ENCODE measurements at regions not wholly inside any gene's neighbourhood (a gene's known extent, or its start where the extent isn't known, plus 50 kb on each side); places are given as distances from the start of the nearest gene placed in this dataset.

- Histone ChIP-seq H3K4me3 (ENCODE audit: insufficient read depth, low read length, poor library complexity, severe bottlenecking) (no peak overlapping the region), H4K20me1 (ENCODE audit: low read depth, low read length) (no peaks in the 10 kb centered on the region), H3K9me2 (replicated peaks; ENCODE audit: insufficient read depth, low read length) (no peaks in the 10 kb centered on the region), H3K27ac (ENCODE audit: low read depth, low read length) (no peak overlapping the region), H3K79me2 (ENCODE audit: insufficient read depth, low read length) (no peaks in the 10 kb centered on the region), H3F3A (ENCODE audit: insufficient read depth) (no peaks in the 10 kb centered on the region), H3K36me3 (ENCODE audit: low read length) (no peaks in the 10 kb centered on the region), H3K9ac (ENCODE audit: low read length) (no peak overlapping the region), H2AFZ (ENCODE audit: low read depth, low read length, severe bottlenecking) (no peak overlapping the region), H3K27me3 (ENCODE audit: low read length) (no peaks in the 10 kb centered on the region), H3K4me2 (ENCODE audit: low read depth, low read length, poor library complexity, severe bottlenecking) (no peak overlapping the region), H3K9me3 (ENCODE audit: insufficient read depth, low read length) (no peaks in the 10 kb centered on the region)
- TF ChIP-seq EZH2phosphoT487 (conservative IDR thresholded peaks at IDR 0.05; ENCODE audit: low read length) (no peak), CTCF (IDR thresholded peaks at IDR 0.05; ENCODE audit: insufficient read depth, low read length, poor library complexity, severe bottlenecking) (no peak)
Measured at GRCh38 chr2:217081799-217082198, 221.9 kb upstream of the TNP1 start.

GRCh38 chr2:217079165-217079564 lies 219.3 kb upstream of the TNP1 start:
- Histone ChIP-seq H3K9me2 (replicated peaks; ENCODE audit: insufficient read depth, low read length) (no peaks in the 10 kb centered on the region), H4K20me1 (ENCODE audit: low read depth, low read length) (no peaks in the 10 kb centered on the region), H3K4me3 (ENCODE audit: insufficient read depth, low read length, poor library complexity, severe bottlenecking) (no peak overlapping the region), H3K9me3 (ENCODE audit: insufficient read depth, low read length) (no peaks in the 10 kb centered on the region), H3K27me3 (ENCODE audit: low read length) (no peaks in the 10 kb centered on the region), H2AFZ (ENCODE audit: low read depth, low read length, severe bottlenecking) (no peak overlapping the region), H3F3A (ENCODE audit: insufficient read depth) (no peaks in the 10 kb centered on the region), H3K27ac (ENCODE audit: low read depth, low read length) (no peak overlapping the region), H3K36me3 (ENCODE audit: low read length) (no peaks in the 10 kb centered on the region), H3K4me2 (ENCODE audit: low read depth, low read length, poor library complexity, severe bottlenecking) (no peak overlapping the region), H3K79me2 (ENCODE audit: insufficient read depth, low read length) (no peaks in the 10 kb centered on the region), H3K9ac (ENCODE audit: low read length) (no peak overlapping the region)
- TF ChIP-seq EZH2phosphoT487 (conservative IDR thresholded peaks at IDR 0.05; ENCODE audit: low read length) (no peak), CTCF (IDR thresholded peaks at IDR 0.05; ENCODE audit: insufficient read depth, low read length, poor library complexity, severe bottlenecking) (no peak)

GRCh38 chr2:217077831-217078407 lies 218.1 kb upstream of the TNP1 start:
- H3K27me3 ChIP-seq (ENCODE audit: low read length), result no peaks in the 10 kb centered on the region
- H3K4me3 ChIP-seq (ENCODE audit: insufficient read depth, low read length, poor library complexity, severe bottlenecking), result no peak overlapping the region
- no peaks in the 10 kb centered on the region for H3K36me3 ChIP-seq (ENCODE audit: low read length)
- no peak overlapping the region for H3K27ac ChIP-seq (ENCODE audit: low read depth, low read length)
- H3K4me2 ChIP-seq (ENCODE audit: low read depth, low read length, poor library complexity, severe bottlenecking), result no peak overlapping the region
- no peaks in the 10 kb centered on the region for H4K20me1 ChIP-seq (ENCODE audit: low read depth, low read length)
- no peaks in the 10 kb centered on the region for H3K9me3 ChIP-seq (ENCODE audit: insufficient read depth, low read length)
- no peaks in the 10 kb centered on the region for H3K9me2 ChIP-seq (replicated peaks; ENCODE audit: insufficient read depth, low read length)
- H2AFZ ChIP-seq (ENCODE audit: low read depth, low read length, severe bottlenecking), result no peak overlapping the region
- no peaks in the 10 kb centered on the region for H3F3A ChIP-seq (ENCODE audit: insufficient read depth)
- no peaks in the 10 kb centered on the region for H3K79me2 ChIP-seq (ENCODE audit: insufficient read depth, low read length)
- TF ChIP-seq CTCF (IDR thresholded peaks at IDR 0.05; ENCODE audit: insufficient read depth, low read length, poor library complexity, severe bottlenecking) (no peak), EZH2phosphoT487 (conservative IDR thresholded peaks at IDR 0.05; ENCODE audit: low read length) (no peak)
- H3K9ac ChIP-seq (ENCODE audit: low read length), result no peak overlapping the region

Measured in SU-DHL-6 (cell line).